NB4 (cell line): ENCODE measurements at regions not wholly inside any gene's neighbourhood (a gene's known extent, or its start where the extent isn't known, plus 50 kb on each side); places are given as distances from the start of the nearest gene placed in this dataset.

ENCODE experiments used
- DNase-seq: peaks from one replicate; pipeline ENCODE4 v3.0.0; 2010; ENCODE audit warnings: low read depth
- H3K4me3 ChIP-seq: one replicate; pipeline ENCODE4 v1.5.1; 2011; ENCODE audit warnings: mild to moderate bottlenecking, low read depth, low read length, moderate library complexity
- CTCF ChIP-seq: IDR thresholded peaks from one replicate; pipeline ENCODE4 v1.5.1; 2012; ENCODE audit warnings: low read depth, low read length
- MAX ChIP-seq: IDR thresholded peaks from 2 replicates; pipeline ENCODE4 v1.6.1; 2011; ENCODE audit warnings: low read depth, low read length
- MYC ChIP-seq: IDR thresholded peaks from 2 replicates; pipeline ENCODE4 v1.6.1; 2011; ENCODE audit warnings: low read depth, low read length
- POLR2A ChIP-seq: IDR thresholded peaks from 2 replicates; pipeline ENCODE4 v1.6.1; 2011; ENCODE audit warnings: mild to moderate bottlenecking; ENCODE audit not compliant: insufficient read length; ENCODE audit errors: extremely low read depth

- TF ChIP-seq POLR2A, result no peak
- no peak for TF ChIP-seq MAX
- no peak for TF ChIP-seq CTCF
- no peak for TF ChIP-seq MYC
- no peak overlapping the region for H3K4me3 ChIP-seq
- no peak for DNase-seq
Measured at GRCh38 chr2:58553522-58553921, 312.4 kb upstream of the FANCL start.

GRCh38 chr2:58545300-58546280, 304.5 kb upstream of the FANCL start:
- no peak for DNase-seq
- no peak overlapping the region for H3K4me3 ChIP-seq
- TF ChIP-seq CTCF (no peak), MAX (no peak), POLR2A (no peak), MYC (no peak)

- H3K4me3 ChIP-seq, result no peak overlapping the region
- DNase-seq, result no peak
- TF ChIP-seq CTCF (no peak), MYC (no peak), POLR2A (no peak), MAX (no peak)
Measured at GRCh38 chr2:58543442-58543841, 302.3 kb upstream of the FANCL start.

- TF ChIP-seq POLR2A, result no peak
- no peak for DNase-seq
- no peak overlapping the region for H3K4me3 ChIP-seq
Measured at GRCh38 chr2:58541511-58541910, 300.4 kb upstream of the FANCL start.

DNA sequence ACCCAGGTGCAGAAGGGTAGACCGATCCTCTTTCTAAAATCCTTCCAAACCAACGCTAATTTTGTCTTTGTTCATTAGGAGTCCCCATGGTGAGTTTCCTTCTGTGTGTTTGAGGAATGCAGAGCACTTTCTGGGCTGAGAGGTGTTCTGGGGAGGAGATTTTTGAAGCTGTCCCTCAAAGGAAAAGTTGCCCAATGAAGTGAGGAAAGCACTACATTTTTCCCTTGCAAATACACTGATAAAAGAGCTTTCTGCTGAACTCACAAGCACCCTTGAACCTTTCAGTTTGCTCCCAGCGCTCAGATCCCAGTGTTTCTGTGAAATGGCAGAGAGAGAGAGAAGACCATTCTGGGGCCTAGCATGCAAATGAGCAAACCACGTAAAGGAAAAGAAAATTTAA, 299.6 kb upstream of the FANCL start:
- DNase-seq, result no peak
- H3K4me3 ChIP-seq, result no peak overlapping the region
- TF ChIP-seq CTCF (no peak), MAX (no peak)

- DNase-seq, result no peak
- H3K4me3 ChIP-seq, result no peak overlapping the region
- TF ChIP-seq POLR2A (no peak), MYC (no peak), MAX (no peak), CTCF (no peak)
Measured at GRCh38 chr2:58539973-58540372, 298.8 kb upstream of the FANCL start.
